CD4-positive, alpha-beta T cell treated with Interleukin-2 at 100 ng/mL for 4 hours (primary cell): ENCODE measurements at regions not wholly inside any gene's neighbourhood (a gene's known extent, or its start where the extent isn't known, plus 50 kb on each side); places are given as distances from the start of the nearest gene placed in this dataset.

ENCODE experiments used
- DNase-seq: peaks from one replicate; pipeline ENCODE4 v3.0.0-alpha.2; 2020; ENCODE audit warnings: low spot score

DNA sequence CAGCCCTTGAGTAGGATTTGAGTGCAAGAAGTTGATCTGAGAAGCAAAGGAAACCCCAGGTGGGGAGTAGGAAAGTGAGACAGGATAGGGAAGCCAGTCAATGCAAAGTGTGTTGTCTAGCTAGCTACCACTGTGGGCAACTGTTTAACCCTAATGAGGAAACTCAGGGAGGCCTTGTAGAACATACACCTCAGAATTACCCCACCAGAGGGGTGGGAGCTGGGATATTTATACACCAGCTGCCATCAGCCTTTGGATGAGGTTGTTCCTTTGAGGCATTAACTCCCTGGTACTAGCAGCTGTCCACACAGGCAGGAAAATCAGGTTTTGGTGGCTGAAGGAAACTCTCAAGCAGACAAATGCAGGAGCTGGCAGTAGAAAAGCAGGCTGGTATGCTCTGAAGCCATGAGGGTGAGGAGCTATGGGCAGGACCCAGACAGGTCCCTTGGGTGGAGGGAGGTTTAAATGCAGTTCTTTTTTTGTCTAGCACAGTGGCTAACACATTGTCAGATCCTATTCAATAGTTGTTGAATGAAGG is 60.1 kb upstream of the ARID5B start:
- no peak for DNase-seq

DNA sequence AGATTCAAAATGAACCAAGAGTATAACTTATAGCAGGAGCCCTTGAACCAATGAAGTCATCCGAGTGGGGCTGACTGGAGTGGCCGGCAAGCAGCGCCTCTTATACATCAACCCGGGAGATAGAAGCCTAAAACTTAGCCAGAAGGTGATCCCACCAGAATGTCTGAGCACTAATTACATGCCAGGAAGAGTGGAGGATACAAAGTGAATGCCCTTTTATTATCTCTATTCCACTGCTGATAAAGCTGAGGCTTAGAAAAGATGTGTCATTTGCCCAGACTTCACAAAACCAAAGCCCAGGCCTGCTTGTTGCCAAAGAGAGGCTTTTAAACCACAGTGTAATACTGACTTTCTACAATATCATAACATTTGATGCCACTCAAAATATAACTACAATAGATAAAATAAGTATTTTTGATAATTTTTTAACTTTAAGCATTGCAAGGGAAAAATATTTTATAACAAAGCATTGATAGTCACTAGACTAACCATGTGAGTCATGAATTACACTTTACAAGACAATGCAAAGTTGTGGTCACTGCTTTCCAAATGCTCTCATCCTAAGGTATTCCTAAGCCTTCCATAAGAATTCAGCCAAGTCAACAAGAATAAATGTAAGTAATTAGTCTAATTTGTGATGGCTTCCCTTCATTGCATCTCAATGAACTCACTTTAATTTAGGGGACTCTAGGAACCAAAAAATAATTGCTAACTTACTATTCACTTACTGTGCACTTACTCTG is 58.6 kb upstream of the ARID5B start:
- DNase-seq: no peak

DNA sequence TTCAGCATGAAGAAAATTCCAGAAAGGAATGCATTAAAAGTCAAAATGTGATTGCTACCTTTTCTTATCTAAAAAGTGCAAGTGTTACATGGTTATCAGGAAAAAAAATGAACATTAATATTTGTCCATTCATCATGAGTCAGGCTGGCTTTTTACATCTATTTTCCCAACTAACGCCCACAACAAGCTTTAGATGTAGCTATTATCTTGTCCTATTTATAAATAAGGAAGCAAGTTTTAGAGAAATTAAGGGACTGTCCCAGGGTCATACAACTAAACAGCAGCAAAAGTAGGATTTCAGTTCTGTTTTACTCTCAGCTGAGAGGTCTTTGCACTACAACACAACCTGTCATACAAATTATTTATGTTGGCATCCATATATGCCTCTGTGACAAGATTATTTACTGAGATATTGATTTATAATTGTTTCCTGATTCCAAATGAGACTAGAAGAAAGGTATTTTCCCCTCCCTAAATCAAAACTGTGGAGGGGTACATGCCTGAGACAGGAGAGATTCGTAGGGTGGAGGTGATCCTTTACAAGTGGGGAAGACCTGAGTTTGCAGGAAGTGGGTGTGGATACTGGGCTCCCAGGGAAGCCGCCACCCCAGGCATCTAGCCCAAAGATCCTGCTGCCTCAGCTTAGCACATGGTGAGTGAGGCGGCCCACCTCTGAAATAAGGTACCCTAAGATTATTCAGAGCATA is 57.2 kb upstream of the ARID5B start:
- DNase-seq: no peak

DNA sequence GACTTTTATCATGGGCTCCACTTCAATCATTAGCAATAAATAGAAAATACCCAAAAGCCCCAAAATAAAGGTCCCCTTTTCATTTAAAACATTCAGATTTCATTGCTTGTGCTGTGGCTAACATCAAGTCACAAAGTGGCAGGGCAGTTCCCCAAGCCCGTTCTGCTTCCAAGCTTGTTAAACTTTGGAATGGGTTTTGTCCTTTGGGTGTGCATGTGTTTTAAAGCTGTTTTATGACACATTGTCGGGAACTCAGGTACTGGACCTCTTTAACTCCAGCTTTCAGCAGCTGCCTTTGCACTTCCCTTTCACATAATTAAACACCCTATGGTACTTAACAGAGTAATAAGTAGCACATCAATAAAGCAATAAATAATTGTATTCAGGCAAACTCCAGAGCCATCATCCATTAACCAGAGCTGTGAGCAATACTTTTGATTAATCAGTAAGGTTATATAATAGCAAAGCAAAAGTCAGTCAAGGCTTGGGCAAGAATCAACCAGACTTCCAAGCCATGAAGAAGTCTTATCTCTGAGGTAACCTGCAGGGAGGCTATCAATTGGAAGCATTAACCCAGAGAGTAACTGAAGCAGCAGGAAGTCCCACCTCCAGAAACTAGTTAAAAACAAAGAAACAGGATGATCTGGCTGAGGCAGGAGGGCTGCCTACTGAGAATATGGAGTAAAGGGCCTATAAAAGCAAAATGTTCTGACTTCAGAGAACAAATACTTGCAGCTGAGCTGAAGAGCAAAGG is 56.1 kb upstream of the ARID5B start:
- no peak for DNase-seq

DNA sequence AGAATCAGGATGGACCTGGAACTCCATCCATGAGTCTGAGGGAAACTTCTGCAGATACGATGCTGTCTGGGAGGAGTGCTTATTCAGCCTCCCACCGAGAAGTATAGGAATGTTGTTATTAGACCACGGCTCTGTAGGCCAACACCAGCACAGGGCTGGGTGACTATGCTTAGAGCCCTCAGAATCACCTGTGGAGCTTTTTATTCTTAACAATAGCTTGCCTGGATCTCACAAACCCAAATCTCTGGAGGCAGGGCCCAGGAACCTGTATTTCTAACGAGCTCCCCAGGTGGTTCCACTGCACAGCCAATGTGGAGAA is 55.6 kb upstream of the ARID5B start:
- DNase-seq: no peak

DNA sequence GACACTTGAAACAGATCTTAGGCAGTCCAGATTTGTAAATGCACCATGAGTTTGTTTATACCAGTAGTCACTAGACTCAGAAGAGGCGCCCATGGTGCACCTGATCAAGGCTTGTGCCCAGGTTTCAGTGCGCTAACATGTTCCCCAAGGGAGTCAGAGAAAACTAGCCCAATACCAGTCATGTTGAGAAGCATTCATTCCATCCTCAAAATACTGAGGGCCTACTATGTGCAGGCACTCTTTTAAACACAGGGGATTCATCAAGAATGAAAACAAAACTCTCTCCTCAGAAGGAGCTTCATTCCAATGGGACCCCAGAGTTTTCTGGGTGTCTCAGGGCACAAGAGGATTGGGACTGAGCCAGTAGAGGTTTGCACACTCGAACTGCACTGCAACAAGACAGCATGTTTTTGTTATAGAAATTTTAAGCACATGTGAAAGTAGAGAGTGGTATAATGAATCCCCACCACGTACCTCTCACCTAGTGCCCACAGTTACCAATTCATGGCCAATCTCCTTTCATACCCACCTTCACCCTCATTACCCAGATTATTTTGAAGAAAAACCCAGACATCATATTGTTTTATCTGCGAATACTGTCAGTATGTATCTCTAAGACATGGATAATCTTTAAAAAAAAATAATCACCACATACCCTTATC is 55.0 kb upstream of the ARID5B start:
- DNase-seq: no peak

DNA sequence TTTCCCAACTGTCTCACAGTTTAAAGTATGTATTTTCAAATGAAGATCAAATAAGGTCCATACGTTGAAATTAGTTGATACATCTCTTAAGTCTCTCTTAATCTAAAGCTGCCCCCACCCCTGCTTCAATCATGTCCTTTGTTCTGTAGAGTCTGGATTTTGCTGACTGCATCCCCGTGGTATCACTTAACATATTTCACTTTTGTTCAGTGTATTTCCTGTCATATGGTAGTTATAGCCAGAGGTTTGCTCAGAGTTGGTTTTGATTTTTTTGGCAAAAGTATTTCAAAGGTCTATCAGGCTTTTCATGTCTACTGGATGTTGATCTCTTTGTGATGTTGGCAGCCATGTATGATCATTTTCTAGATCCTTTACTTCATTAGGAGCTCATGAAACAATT is 54.4 kb upstream of the ARID5B start:
- DNase-seq: no peak

DNA sequence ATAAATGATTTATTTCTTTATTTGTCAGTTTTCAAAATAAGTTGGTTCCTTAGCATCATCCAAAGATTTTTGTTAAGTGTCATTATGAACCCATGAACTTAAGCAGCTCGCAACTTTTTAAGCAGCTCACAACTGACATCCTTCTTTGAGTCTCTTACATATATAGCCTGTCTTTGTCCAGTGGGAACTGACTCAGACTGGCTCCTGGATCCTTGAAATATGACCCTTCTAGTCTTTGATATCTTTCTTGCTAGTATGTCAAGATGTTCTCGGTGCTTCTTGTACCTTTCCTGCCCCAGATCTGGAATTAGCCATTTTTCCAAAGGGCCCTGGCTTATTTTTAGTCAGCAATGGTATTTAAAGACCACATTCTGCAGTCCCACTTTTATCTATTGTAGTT is 53.9 kb upstream of the ARID5B start:
- DNase-seq: no peak

DNA sequence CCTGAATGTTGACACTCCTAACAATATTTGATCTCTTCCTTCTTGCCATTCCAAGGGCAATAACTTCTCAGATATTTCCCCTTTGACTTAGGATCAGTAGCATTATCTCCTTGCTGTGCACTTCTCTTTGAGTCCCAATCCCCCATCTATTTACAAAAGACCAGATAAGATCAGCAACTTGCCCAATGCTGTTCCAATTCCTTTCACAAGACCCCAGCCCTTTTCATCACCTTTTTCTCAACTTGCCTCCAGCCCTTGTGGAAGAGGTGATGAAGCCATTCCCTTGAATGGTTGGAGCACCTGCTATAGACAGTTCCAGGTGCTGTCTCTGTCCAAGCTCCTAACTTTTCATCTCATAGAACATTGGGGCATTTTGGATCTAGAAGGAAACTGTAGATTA is 51.1 kb upstream of the ARID5B start:
- DNase-seq: no peak
